GM19238 (cell line): ENCODE measurements at regions not wholly inside any gene's neighbourhood (a gene's known extent, or its start where the extent isn't known, plus 50 kb on each side); places are given as distances from the start of the nearest gene placed in this dataset.
A peak's percentile ranks its signal among the peaks of the same experiment; 100 is the strongest.

Experiments
- DNase-seq: peaks from one replicate; pipeline ENCODE4 v3.0.0; 2011; ENCODE audit warnings: low spot score; ENCODE audit not compliant: insufficient read length

- no peak for DNase-seq
Observed at GRCh38 chr11:116225784-116226585, 546.8 kb downstream of the BUD13 start.

DNA sequence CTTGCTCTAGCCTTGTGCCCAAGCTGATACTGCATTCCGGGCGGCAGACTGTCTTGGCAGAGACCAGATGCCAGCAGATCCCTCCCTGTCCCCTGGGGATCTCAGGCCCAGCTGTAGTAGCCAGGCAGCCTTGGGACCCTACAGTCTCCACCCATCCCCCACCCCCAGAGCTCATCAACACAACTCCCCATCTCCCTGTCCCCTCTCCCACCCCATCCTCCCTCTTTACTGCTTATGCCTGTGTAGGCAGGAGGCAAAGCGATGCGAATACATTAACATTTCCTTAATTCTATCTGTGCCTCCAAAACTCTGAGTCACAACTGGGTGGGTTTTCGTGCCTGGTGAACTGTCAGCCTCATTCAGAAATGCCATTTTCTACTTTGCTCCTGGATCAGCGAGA is 547.6 kb downstream of the BUD13 start:
- DNase-seq = no peak

GRCh38 chr11:116224889-116225200 is 547.9 kb downstream of the BUD13 start:
- DNase-seq = no peak

- peak; percentile 33 for DNase-seq
Observed at GRCh38 chr11:116224154-116224888, 548.5 kb downstream of the BUD13 start.

DNA sequence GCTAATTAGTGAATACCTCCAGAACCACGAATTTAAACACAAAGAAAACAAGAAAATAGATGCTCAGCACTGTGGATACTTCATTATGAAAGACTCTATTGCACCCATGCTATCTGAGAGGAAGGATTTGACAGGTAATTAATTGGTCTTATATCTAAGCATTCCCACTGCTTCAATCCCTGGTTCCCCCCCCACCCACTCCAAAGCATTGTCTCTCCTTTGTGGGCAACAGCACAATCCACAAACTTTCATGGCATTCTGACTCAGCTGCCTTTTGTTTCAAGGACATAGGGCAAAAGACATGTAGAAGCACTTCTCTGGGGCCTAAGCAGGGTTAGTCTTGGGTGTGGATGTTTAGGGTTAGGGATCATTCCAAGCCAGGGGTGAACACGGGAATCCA is 551.4 kb downstream of the BUD13 start:
- DNase-seq = no peak

DNA sequence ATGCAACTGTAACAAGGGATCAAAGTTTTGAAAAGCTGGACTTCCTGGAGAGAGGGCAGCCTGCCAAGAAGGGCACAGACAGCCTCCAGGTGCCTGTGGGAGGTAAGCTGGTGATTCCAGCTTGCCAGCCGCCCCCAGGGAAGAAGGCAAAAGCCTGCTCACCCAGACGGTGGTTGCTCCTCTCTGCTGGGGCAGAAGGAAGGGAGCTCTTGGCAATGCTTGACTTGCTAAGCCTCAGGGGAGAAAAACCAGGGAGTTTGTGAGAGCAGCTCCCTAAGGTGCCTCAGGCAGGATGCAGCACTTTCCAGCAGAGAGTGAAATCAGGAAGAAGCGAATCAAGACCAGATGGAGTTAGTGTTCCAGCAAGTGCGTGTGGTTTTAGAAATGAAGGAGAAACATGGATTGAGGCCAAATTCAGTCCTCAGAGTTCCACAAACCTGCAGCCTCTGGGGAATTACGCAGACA is 553.6 kb downstream of the BUD13 start:
- DNase-seq = no peak

DNA sequence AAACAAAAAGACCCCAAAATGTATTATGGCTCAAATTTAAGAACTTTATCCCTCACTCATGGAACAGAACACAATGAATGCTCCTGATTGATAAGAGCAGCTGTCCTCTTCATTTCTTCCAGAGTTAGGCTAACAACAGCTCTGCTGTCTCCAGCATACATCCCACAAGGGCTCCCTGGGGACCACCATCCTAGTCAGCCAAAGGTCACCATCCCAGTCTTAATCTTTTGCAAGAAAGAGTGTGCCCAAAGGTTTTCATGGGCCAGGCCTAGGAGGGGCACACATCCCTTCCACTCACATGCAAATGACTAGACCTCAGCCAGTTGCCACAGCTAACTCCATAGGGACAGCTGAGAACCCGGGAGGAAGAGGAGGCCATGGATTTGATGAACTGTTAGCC is 555.3 kb downstream of the BUD13 start:
- DNase-seq = no peak

GRCh38 chr11:116217006-116217405 is 555.8 kb downstream of the BUD13 start:
- no peak for DNase-seq

- DNase-seq = no peak
Observed at GRCh38 chr11:116215471-116216113, 557.2 kb downstream of the BUD13 start.

DNA sequence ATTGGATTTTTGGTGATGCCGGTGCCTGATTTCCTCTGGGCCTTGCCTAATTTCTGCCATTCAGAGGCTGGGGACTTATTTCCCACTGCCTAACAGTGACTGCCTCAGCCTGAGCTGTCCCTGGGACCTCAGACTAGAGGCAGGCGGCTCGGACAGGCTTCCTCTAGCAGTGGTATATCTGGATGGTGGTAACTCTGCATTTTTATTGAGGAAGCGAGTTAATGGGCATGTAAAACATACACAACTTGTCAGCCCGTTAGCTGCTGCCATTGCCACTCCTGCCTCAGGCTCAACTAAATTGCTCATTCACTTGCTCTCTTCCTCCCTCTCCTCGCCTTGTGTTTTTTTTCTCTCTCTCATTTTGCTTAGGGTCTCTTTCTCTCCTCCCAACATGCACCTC is 561.6 kb downstream of the BUD13 start:
- DNase-seq = no peak

- DNase-seq = no peak
Observed at GRCh38 chr11:116210663-116211062, 562.1 kb downstream of the BUD13 start.

GRCh38 chr11:116209255-116209654 is 563.5 kb downstream of the BUD13 start:
- DNase-seq = no peak

GRCh38 chr11:116207421-116208141 is 565.2 kb downstream of the BUD13 start:
- no peak for DNase-seq

DNA sequence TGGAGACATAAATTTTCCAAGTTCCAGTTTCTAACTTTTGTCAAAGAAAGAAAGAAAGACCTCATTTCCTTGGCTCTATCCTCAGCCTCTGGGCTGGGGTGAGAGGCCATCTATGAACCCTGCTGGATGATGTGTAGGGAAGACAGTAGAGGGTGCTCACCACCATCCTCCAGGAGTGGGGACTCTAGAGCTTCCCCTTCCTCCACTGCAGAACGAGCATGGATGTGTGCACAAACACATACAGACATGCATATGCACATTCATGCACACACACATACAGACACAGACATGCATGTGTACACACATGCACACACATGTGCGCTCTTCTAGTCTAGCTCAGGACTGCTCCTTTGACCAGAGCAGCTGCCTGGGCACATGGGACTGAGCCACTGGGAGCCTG is 565.8 kb downstream of the BUD13 start:
- no peak for DNase-seq

GRCh38 chr11:116202922-116203321 is 569.9 kb downstream of the BUD13 start:
- no peak for DNase-seq

DNA sequence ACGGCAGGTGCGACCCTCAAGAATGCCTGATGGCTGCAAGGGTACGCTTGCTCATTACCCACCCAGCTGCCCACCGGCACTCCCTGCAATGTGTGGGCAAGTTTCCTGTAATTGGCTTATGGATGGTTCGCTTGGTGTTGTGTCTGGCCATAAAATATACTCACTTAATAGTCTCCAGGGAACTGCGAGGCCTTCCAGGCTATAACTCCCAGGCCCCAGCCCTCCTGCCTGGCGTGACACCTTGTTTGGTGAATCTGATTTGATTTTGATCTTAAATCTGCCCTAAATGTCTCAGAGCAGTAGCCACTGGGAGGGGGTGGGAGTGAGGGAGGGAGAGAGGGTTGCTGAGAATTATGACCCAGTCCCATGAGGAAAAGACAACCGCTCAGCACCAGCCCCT is 572.2 kb downstream of the BUD13 start:
- no peak for DNase-seq

DNA sequence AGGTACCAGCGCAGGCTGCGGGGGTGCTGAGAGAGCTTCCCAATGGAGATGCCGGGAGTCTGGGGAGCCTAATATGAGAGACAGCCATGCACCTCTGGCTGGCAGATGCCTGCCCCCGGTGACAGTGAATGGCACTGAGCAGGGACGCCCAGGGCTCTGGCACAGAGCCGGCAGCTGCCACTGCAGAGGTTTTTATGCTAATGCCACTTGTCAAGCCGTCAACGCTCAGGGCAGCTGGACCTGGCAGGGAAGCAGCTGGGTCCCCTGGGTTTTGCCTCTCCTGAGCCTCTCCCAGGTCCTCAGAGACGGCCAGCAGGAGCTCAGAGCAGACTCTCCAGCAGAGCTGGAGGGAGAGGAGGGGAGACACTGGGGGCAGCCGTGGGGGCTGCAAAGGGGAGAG is 573.6 kb downstream of the BUD13 start:
- no peak for DNase-seq

DNA sequence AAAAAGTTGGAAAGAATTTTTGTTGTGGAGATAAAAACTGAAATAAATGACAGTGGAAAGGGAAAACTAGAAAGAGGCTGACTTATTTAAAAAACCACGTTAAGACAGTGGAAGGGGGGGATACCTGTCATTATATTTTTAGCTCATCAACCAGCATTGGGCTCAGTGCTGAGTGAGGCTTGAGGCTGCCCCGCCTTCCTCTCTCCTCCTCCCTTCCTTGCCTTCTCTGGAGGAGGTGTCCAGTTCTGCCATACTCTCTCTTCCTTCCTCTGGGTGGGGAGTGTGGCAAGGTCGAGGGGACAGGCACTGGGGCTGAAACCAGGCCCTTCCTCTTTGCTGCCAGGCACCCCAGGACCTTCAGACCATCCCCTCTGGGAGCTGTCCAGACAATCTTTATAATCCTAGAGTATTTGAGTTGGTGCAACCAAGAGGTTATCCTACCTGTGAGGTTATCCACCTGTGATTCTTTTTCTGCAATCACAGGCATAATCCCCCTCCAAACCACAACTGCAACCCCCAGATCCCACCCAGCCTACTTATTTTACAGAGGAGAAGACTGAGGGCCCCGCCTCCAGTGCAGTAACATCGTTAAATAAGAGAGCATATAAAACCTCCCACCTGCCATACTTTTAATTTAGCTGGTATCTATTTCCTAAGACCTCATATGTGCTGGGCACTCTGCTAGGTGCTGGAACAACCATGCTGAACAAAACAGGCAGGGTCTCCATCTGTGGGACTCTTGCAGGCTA is 578.5 kb downstream of the BUD13 start:
- no peak for DNase-seq

GRCh38 chr11:116193321-116194131 is 579.3 kb downstream of the BUD13 start:
- DNase-seq = no peak

DNA sequence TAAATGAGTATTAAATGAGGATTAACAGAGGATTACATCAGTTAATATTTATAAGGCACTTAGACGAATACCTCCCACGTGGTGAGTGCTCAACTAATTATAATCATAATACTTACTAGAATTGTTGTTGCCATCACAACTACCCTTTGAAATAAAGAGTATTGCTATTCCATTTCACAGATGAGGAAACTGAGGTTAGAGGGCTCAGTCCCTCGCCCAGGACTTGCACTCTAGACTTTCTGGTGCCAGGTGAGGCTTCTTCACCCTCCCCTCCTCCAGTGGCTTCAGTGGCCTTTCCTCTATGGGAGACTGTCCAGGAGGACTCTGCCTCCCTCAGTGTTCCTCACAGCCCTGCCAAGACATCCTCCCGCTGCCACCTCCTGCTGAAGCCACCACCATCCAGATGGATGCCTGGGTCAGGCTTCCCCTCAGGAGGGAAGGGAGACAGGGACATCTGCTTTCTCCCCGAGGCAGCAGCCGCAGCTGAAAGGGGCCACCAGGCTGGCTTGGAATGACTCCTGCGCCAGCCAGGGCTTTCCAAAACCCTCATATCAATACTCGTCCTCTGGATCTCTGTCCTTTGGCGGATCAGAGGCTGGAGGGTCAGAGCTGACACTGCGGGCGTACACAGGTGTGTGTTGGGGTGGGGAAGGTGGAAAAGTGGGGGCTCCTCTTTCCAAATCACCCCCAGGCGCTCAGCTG is 580.1 kb downstream of the BUD13 start:
- DNase-seq = no peak
